Hepatocyte (in vitro differentiated cells): ENCODE measurements at regions not wholly inside any gene's neighbourhood (a gene's known extent, or its start where the extent isn't known, plus 50 kb on each side); places are given as distances from the start of the nearest gene placed in this dataset.
"Not testable (repeated sequence)": the region's sequence is repeated elsewhere in the genome, so short reads cannot be mapped to it uniquely, and the experiment has no call there.

ENCODE experiments used
- CTCF ChIP-seq: fragments of 200-600 bp; sonication (generic); IDR thresholded peaks from 2 replicates; pipeline ENCODE4 v1.5.1; 2016; ENCODE audit warnings: antibody characterized with exemption, mild to moderate bottlenecking; ENCODE audit not compliant: poor library complexity
- EZH2 ChIP-seq: fragments of 200-600 bp; sonication (generic); IDR thresholded peaks from 2 replicates; pipeline ENCODE4 v1.6.1; 2016; ENCODE audit warnings: antibody characterized with exemption, mild to moderate bottlenecking, borderline replicate concordance
- EZH2phosphoT487 ChIP-seq: fragments of 200-600 bp; sonication (generic); IDR thresholded peaks from one replicate; pipeline ENCODE4 v1.6.1; 2018; ENCODE audit warnings: antibody characterized with exemption, mild to moderate bottlenecking, low read depth, moderate library complexity; ENCODE audit not compliant: unreplicated experiment, severe bottlenecking

GRCh38 chrX:149420566-149420965, 84.5 kb downstream of the IDS start:
- not testable (repeated sequence) for TF ChIP-seq CTCF, EZH2, EZH2phosphoT487
